GM23338 (cell line): ENCODE measurements at regions not wholly inside any gene's neighbourhood (a gene's known extent, or its start where the extent isn't known, plus 50 kb on each side); places are given as distances from the start of the nearest gene placed in this dataset.

Source experiments
- ATAC-seq: fragments of 200-7000 bp; cut with Tn5 transposase; 3 replicates; pipeline ENCODE4 v1.9.1; 2020
- DNase-seq: peaks from one replicate; pipeline ENCODE4 v3.0.0-alpha.2; 2015; ENCODE audit warnings: low spot score
- H2AFZ ChIP-seq: fragments of 200-600 bp; sonication (generic); 2 replicates; pipeline ENCODE4 v1.8.0; 2016; ENCODE audit warnings: antibody characterized with exemption, mild to moderate bottlenecking, moderate library complexity
- H3F3A ChIP-seq: fragments of 200-600 bp; sonication (generic); replicated peaks from 2 replicates; pipeline ENCODE4 v1.8.0; 2017; ENCODE audit warnings: antibody characterized with exemption, mixed run types, low read depth
- H3K27ac ChIP-seq: fragments of 200-600 bp; sonication (generic); 2 replicates; pipeline ENCODE4 v1.6.1; 2016; ENCODE audit warnings: low read depth
- H3K27me3 ChIP-seq: fragments of 200-600 bp; sonication (generic); 2 replicates; pipeline ENCODE4 v1.8.0; 2016; ENCODE audit warnings: mild to moderate bottlenecking, mixed run types, moderate library complexity; ENCODE audit not compliant: insufficient read depth
- H3K36me3 ChIP-seq: fragments of 200-600 bp; sonication (generic); 2 replicates; pipeline ENCODE4 v1.8.0; 2016; ENCODE audit warnings: mild to moderate bottlenecking; ENCODE audit not compliant: insufficient read depth
- H3K4me1 ChIP-seq: fragments of 200-600 bp; sonication (generic); 2 replicates; pipeline ENCODE4 v1.8.0; 2016; ENCODE audit warnings: mild to moderate bottlenecking, moderate library complexity; ENCODE audit not compliant: insufficient read depth
- H3K4me2 ChIP-seq: fragments of 200-600 bp; sonication (generic); 2 replicates; pipeline ENCODE4 v1.7.1; 2017; ENCODE audit warnings: mixed run types
- H3K4me3 ChIP-seq: fragments of 200-600 bp; sonication (generic); 2 replicates; pipeline ENCODE4 v1.6.1; 2016; ENCODE audit warnings: mixed run types
- H3K79me2 ChIP-seq: fragments of 200-600 bp; sonication (generic); replicated peaks from 2 replicates; pipeline ENCODE4 v1.8.0; 2017; ENCODE audit warnings: mild to moderate bottlenecking; ENCODE audit not compliant: insufficient read depth
- H3K9me2 ChIP-seq: fragments of 200-600 bp; sonication (generic); 2 replicates; pipeline ENCODE4 v1.8.0; 2017; ENCODE audit not compliant: insufficient read depth
- H4K20me1 ChIP-seq: fragments of 200-600 bp; sonication (generic); replicated peaks from 2 replicates; pipeline ENCODE4 v1.8.0; 2017; ENCODE audit warnings: mild to moderate bottlenecking; ENCODE audit not compliant: insufficient read depth
- H3K27ac Mint-ChIP-seq: 2 replicates; pipeline ENCODE4 v1.8.0; 2020; ENCODE audit warnings: inconsistent platforms, mild to moderate bottlenecking, moderate library complexity, mixed read lengths
- H3K27me3 Mint-ChIP-seq: 3 replicates; pipeline ENCODE4 v1.8.0; 2022; ENCODE audit warnings: low read depth, mild to moderate bottlenecking, moderate library complexity, mixed read lengths, inconsistent platforms; ENCODE audit not compliant: insufficient read depth, poor library complexity
- H3K36me3 Mint-ChIP-seq: 3 replicates; pipeline ENCODE4 v1.8.0; 2021; ENCODE audit warnings: low read depth, mild to moderate bottlenecking, inconsistent platforms, moderate library complexity, mixed read lengths
- H3K4me1 Mint-ChIP-seq: 3 replicates; pipeline ENCODE4 v1.8.0; 2020; ENCODE audit warnings: mild to moderate bottlenecking, inconsistent platforms, mixed read lengths
- H3K4me3 Mint-ChIP-seq: 3 replicates; pipeline ENCODE4 v1.8.0; 2021; ENCODE audit warnings: moderate library complexity, mild to moderate bottlenecking, inconsistent platforms, mixed read lengths
- H3K9me3 Mint-ChIP-seq: 3 replicates; pipeline ENCODE4 v1.8.0; 2020; ENCODE audit warnings: moderate library complexity, mild to moderate bottlenecking, inconsistent platforms, mixed read lengths
- CREB1 ChIP-seq: fragments of 250-450 bp; sonication (Bioruptor Pico); IDR thresholded peaks from 2 replicates; pipeline ENCODE4 v1.5.0; 2020; ENCODE audit warnings: low read depth, mild to moderate bottlenecking, moderate library complexity
- CTCF ChIP-seq, 2 experiments: fragments of 200-600 bp in 1 of 2; sonication (generic) in 1 of 2; conservative IDR thresholded peaks; 2 replicates each; pipeline versions ENCODE4 v1.5.1 to v1.6.1; 2016 to 2017; ENCODE audit warnings: antibody characterized with exemption in 2 of 2, low read depth in 2 of 2, mild to moderate bottlenecking in 2 of 2, moderate library complexity in 1 of 2
- ETS1 ChIP-seq: IDR thresholded peaks from 2 replicates; pipeline ENCODE4 v1.6.1; 2016; ENCODE audit warnings: antibody characterized with exemption
- EZH2phosphoT487 ChIP-seq: fragments of 200-600 bp; sonication (generic); IDR thresholded peaks from one replicate; pipeline ENCODE4 v1.8.1; 2018; ENCODE audit warnings: antibody characterized with exemption; ENCODE audit not compliant: unreplicated experiment
- REST ChIP-seq: IDR thresholded peaks from one replicate; pipeline ENCODE4 v1.6.1; 2018; ENCODE audit warnings: antibody characterized with exemption; ENCODE audit not compliant: unreplicated experiment
- STAT1 ChIP-seq: IDR thresholded peaks from one replicate; pipeline ENCODE4 v1.6.1; 2016; ENCODE audit warnings: antibody characterized with exemption; ENCODE audit not compliant: unreplicated experiment
- ZNF462 ChIP-seq: fragments of 250-450 bp; sonication (Bioruptor Pico); IDR thresholded peaks from 2 replicates; pipeline ENCODE4 v1.5.0; 2020; ENCODE audit warnings: mild to moderate bottlenecking, moderate library complexity

GRCh38 chr5:86115164-86115563 is 502.6 kb upstream of the COX7C start (continued):
- no peak for TF ChIP-seq ZNF462 (CRISPR knock-in tag)
- no peak for TF ChIP-seq ETS1
- TF ChIP-seq CREB1 (CRISPR knock-in tag) = no peak

- Mint-ChIP-seq H3K4me1 (no peaks in the 10 kb centered on the region), H3K36me3 (no peaks in the 10 kb centered on the region), H3K27ac (no peak overlapping the region), H3K4me3 (no peak overlapping the region), H3K9me3 (no peaks in the 10 kb centered on the region), H3K27me3 (no peaks in the 10 kb centered on the region)
- no peak for ATAC-seq
- no peak overlapping the region for H3K4me2 ChIP-seq
- H4K20me1 ChIP-seq = no peaks in the 10 kb centered on the region
- H3K9me2 ChIP-seq = peaks cover 6% of the 10 kb centered on the region; the same call in 1 of the 2 replicates
- H3K79me2 ChIP-seq = no peaks in the 10 kb centered on the region
- no peaks in the 10 kb centered on the region for H3K4me1 ChIP-seq
- no peaks in the 10 kb centered on the region for H3K36me3 ChIP-seq
- no peaks in the 10 kb centered on the region for H3F3A ChIP-seq
- H2AFZ ChIP-seq = no peak overlapping the region
- H3K4me3 ChIP-seq = no peak overlapping the region
- DNase-seq = peak; percentile 23
- no peak overlapping the region for H3K27ac ChIP-seq
- no peaks in the 10 kb centered on the region for H3K27me3 ChIP-seq
- TF ChIP-seq STAT1 = no peak
- no peak for TF ChIP-seq EZH2phosphoT487
- no peak for TF ChIP-seq REST
- 0 out of 4 replicates have a peak, but pooled peaks of 1 of the 2 experiments have one; percentile 33 for TF ChIP-seq CTCF (conservative IDR thresholded peaks at IDR 0.05; ENCODE audit: low read depth in 2 of 2)
- TF ChIP-seq ETS1 = no peak
Observed at GRCh38 chr5:86118542-86118941, 499.2 kb upstream of the COX7C start.
